GM21723 (cell line): ENCODE measurements at regions not wholly inside any gene's neighbourhood (a gene's known extent, or its start where the extent isn't known, plus 50 kb on each side); places are given as distances from the start of the nearest gene placed in this dataset.
"Not testable (repeated sequence)": the region's sequence is repeated elsewhere in the genome, so short reads cannot be mapped to it uniquely, and the experiment has no call there.

Experiments used
- ATAC-seq: cut with Tn5 transposase; IDR thresholded peaks from one replicate; pipeline ENCODE4 v1.9.1; 2021; ENCODE audit warnings: mild to moderate bottlenecking, moderate library complexity; ENCODE audit not compliant: unreplicated experiment

DNA sequence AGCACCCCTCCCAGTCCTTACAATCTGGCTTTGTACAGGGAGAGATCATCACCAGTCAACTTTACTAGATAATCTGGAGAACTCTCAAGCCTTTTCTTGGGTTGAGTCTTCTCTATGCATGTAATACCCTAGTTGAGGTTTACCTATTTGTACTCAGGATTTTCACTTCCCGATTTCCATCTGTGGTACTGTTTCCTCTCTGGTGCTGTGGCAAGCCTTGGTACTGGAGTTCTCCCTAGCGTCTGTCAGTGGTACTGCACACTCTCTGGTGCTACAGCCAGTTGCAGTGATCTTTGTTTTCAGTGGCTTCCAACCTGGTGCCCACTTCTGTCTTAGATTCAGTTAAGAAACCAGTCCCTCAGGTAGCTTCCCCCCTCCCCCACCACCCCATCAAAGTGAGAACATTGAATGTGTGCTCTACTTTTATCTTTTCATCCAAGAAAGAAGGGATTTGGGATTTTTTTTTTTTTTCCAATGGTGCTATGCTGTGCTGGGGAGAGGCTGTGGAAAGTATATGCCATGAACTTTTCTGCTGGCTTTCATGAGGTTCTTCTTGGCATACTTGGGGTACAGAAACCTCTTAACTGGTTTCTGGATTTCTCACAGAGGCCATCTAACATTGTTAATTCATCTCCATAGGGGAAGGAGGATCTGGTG lies 69.4 kb upstream of the EVL start:
- peak; percentile 100 for ATAC-seq

DNA sequence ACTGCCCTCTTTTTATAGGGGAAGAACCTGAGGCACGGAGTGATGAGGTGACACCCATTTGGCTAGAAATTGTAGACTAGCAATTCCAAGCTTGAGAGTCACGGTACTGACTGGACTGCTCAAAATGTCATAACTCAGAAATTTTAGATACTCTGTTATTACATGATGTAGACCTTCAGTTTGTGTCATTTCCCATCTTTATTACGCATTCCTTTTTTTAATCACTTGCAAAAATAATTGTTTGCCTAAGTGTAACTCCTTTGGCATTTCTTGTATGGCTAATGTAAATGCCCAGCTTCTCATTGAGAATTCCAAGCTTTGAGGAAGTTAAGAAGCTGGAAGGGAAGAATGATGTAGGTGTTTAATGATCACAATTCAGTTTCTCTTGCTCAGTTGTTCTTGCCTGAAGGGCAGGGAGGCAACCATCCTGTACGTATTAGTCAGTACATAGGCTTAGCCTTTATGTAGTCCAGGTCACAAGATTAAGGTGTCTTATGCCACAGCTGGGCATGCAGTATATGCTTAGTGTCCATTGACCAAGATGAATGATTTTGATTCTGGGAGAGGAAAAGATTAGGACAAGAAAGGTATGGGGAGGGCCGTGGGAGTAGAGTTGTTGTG lies 68.2 kb upstream of the EVL start:
- ATAC-seq, result no peak

DNA sequence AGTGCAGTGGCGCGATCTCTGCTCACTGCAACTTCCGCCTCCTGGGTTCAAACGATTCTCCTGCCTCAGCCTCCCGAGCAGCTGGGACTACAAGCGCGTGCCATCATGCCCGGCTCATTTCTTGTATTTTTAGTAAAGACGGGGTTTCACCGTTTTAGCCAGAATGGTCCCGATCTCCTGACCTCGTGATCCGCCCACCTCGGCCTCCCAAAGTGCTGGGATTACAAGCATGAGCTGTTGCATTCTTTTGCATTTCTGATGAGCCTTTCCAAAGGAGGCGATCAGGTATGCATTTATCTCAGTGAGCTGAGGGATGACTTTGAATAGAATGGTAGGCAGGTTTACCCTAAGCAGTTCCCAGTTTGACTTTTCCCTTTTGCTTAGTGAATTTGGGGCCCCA lies 64.8 kb upstream of the EVL start:
- not testable (repeated sequence) for ATAC-seq

DNA sequence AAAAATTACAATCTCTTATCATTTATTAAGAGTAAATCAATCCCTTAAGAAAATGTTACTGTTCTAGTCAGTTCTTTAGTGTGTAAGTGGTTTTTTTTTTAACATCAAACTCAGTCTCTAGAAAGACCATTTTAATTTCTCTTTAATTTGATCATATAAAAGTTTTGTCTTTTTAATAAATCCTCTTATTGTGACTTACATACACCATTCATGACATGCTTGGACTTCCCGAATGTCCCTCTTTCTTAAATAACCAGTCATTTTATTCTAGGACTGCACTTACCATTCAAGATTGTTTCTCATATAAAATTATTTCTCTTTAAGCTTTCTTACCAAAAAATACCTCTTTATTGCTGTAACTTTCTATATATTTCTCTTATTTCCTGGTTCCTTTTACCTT lies 60.8 kb upstream of the EVL start:
- no peak for ATAC-seq

DNA sequence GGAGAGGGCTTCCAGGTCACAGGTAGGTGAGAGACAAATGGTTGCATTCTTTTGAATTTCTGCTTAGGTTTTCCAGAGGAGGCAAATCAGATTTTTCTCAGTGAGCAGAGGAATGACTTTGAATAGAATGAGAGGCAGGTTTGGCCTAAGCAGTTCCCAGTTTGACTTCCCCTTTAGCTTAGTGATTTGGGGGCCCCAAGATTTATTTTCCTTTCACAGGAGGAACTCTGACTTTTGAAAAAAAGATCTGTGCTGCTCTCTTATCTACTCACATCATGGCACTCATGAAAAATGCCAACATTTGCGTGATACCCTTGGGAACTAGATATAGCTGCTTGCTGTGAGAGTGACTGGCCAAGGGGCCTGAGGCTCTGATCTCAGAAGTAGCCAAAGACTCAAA lies 58.0 kb upstream of the EVL start:
- ATAC-seq, result no peak

DNA sequence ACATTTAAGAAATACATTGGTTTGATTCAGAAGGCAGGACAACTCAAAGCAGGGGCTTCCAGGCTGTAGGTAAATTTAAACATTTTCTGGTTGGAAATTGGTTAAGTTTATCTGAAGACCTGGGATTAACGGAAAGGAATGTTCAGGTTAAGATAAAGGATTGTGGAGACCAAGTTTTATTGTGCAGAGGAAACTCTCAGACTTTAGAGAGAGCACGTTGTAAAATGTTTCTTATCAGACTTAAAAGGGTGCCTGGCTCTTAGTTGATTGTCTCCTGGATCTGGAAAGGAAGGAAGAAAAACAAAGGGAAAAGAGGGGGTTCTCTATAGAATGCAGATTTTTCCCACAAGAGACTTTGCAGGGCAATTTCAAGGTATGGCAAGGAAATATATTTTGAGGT lies 55.4 kb upstream of the EVL start:
- not testable (repeated sequence) for ATAC-seq

DNA sequence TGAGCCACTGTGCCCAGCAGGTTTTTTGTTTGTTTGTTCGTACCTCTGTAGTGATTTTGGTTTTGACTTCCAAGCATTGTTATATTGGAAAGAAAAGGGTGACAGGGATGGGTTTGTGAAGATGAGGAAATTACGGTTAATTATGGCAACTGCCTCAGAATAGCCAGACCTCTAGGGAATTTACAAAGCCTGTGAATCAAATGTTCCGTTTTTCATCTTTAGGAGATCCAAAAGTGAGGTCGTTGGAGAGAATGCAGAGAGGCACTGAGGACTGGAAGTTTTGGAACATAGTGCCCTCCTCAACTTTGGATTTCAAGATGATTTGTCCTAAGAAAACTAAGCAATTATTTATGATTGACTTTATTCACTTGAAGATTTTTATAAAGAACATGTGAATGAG lies 54.5 kb upstream of the EVL start:
- ATAC-seq, result no peak

DNA sequence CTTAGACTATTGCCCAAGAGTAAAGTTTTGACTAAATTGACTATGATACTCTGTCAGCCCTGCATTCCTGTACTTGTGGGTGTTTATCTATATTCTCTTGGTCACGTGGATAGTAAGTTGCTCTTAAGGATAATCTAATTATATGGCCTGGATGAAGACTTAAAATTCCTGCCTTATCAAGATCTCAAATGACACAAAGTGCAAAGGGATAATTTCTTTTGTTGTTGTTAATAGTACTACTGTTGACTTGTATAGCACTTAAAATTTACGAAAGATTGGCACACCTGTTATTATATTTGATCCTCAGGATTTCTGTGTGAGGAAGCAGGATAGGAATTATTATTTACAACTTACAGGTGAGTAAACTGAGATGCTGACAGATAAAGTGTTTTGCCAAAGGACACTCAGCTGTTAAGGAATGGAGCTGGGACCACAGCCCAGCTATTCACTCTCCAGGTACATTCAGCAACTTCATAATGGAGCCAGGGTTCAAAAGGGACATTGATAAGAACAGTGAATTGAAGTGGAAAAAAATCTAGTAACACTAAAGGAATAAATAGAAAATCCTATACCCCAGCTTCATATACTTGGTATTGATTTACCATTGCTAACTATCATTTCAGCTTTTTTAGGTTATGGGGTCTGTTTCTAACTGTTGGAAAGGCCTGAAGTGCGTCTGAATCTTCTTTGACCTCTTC lies 53.4 kb upstream of the EVL start:
- no peak for ATAC-seq

DNA sequence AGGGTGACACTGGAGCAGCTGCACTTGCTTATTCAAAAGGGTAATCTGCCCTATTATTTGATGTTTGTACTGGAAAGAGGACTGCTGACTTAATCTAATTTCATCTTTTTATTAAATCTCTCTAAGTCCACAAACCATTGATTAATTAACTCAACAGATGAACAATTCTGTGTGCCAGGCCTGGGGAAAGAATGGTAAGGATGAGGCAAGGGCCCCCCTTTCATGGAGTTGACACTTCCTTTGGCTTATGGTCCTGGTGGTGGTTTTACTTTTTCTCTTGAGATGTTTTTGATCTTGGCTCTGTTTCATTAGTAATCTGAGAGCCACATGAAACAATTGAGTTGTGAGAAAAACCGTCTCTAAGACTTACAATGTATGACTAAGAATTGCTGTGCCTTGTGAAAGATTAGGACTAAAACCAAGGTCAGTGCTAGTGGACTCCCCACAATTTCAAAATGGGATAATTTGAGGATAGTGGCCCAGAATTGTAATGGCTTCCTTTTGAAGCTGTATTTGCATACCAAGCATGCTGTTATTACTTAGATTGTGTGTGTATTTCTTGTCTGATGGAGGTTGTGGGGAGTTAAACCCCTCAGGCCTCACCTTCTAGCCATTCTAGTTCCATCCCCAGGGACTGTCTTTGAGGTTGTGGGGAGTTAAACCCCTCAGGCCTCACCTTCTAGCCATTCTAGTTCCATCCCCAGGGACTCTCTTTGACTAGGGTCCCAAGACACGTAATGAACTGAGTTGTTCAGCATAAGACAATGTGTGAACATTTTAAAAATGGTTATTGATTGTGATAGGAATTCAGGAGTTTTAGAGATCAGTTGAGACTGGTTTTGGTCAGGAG lies 52.5 kb upstream of the EVL start:
- ATAC-seq, result no peak

DNA sequence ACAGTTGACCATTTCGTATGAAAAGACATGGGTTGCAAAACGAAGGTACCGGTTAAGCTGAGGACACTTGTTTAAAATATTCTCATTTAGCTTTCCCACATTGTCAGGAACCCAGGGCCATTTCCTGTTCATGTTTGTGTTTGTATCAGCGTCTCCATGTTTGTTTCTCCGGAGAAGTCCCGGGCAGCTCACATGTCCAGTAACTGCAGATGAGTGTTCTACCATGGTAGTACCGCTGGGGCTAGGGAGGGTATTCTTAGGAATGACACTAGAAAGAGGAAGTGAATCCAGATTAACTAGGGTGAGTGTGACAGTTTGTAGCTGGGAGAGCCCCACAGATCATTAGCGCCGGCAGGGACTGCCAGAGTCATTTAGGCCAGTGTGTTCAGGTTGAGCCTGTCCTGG lies 50.0 kb upstream of the EVL start:
- ATAC-seq, result peak; percentile 82
